Effector CD4-positive, alpha-beta T cell (primary cell): ENCODE measurements at regions not wholly inside any gene's neighbourhood (a gene's known extent, or its start where the extent isn't known, plus 50 kb on each side); places are given as distances from the start of the nearest gene placed in this dataset.
"Not testable (repeated sequence)": the region's sequence is repeated elsewhere in the genome, so short reads cannot be mapped to it uniquely, and the experiment has no call there.

Experiments used
- DNase-seq: peaks from one replicate; pipeline ENCODE4 v3.0.0-alpha.2; 2020

DNA sequence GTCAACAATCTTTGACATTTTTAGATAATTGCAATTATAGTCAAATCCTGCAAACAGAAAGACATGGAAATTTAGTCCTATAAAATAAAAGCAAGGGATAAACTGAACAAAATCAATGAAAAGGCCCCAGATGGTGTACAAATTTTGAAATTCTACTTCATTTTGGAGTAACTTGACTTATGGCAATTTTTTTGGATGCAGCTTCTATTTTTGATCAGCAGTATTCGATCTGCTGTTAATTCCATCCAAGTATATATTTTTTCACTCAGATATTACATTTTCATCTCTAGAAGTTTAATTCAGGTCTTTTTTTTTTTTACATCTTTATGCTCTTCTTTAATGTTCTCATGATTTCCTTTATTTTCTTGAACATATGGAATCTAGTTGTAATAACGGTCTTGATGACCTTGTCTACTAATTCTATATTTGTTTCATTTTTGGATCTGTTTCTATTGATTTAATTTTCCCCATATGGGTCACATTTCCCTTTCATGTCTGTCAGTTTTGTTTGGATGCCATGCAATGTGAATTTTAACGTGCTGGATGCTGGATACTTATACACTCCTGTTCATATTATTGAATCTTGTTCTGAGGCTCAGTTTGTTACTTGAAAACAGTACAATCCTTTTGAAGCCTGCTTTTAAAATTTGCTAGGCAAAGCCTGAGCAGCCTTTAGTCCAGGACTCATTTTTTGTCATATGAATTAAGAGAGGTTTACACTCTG is 164.3 kb upstream of the FAM3C start:
- no peak for DNase-seq

DNA sequence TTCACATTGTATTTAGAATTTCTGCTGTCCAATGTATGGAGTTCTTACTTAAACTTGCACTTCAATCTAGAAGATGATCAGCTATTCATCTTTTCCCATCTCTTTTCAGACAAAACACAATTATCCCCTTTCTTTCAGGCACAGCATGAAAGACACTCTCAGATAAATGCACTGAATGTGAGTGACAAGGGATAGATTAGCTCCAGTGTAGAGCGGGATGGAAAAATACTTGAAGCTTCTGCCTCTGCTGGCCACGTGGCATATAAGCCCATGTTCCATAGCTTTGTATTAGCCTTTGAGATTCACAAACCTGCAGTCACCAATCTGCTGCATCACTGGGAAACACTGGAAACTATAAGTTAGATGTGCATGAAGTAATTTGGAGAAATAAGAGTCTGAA is 162.2 kb upstream of the FAM3C start:
- no peak for DNase-seq

DNA sequence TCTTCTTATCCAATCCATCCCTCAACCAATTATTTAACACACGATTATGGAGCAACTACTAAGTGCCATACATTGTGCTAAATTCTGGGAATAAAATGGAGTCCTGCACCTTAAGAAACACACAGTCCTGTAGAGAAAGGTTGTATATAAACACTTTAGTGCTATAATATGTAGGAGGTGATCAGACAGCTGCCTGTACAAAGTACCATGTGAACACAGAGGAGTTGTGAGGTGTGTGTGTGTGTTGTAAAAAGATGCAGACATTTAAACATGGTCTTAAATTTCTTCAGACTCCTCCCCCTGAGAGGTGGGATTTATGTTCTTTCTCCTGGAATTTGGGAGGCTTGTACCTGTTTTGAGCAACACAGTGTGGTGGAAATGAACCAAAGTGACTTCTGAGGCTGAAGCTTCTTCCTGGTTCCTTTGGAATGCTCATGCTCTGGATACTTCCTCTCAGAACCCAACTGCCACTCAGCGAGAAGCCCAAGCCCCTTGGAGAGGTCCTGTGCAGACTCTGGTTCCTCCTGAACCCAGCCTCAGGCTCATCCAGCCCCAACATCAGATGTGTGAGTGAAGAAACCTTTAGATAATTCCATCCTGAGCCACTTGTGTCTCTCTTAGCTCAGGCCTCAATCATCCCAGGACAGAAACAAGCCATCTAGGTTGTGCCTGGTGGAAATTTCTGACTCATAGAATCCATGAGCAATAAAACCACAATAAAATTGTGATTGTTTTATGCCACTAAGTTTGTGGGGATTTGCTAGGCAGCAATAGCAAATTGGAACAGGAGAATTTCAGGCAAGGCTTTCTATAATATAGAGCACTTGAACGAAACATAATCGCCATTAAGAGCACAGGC is 161.2 kb upstream of the FAM3C start:
- no peak for DNase-seq

DNA sequence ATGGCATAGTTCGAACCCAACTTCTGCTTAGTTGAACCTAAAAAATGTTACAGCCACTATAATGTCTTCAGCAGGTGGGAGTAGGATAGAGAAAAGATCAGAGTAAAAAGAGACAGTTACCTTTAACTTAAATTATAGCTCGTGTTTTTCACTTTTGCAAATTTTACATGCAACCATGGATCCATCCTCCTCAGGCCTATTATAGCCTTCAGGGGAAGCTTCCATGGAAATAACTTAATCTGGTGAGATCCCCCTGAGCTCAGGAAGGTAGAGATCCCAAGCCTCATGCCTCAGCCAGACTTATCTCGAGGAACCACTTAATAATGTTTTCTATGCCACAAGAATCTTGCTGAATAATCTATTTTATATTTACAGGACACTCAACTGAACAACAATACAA is 159.4 kb upstream of the FAM3C start:
- no peak for DNase-seq

DNA sequence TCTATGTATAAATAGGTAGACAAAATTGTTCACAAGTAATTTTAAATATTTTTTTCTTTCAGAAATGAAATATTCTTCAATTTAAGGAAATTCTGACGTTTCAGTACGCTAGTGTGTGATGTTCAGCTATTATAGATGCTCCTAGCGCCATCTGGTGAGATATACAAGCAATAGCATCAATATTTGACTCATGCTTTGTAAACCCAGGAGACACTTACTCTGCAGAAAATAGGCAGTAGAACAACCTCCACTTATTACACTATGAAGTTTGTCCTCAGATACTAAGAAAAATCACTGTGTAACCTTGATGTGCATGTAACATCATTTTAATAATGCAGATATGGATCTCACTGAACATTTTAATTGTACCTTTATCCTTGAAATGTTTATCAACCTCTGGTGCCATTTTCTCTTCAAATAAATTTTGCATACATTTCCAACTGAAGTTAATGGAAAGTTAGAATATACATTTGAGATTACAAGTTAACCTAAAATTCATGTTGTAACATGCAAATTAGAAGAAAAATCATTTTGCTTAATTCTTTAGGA is 151.5 kb upstream of the FAM3C start:
- DNase-seq, result no peak

DNA sequence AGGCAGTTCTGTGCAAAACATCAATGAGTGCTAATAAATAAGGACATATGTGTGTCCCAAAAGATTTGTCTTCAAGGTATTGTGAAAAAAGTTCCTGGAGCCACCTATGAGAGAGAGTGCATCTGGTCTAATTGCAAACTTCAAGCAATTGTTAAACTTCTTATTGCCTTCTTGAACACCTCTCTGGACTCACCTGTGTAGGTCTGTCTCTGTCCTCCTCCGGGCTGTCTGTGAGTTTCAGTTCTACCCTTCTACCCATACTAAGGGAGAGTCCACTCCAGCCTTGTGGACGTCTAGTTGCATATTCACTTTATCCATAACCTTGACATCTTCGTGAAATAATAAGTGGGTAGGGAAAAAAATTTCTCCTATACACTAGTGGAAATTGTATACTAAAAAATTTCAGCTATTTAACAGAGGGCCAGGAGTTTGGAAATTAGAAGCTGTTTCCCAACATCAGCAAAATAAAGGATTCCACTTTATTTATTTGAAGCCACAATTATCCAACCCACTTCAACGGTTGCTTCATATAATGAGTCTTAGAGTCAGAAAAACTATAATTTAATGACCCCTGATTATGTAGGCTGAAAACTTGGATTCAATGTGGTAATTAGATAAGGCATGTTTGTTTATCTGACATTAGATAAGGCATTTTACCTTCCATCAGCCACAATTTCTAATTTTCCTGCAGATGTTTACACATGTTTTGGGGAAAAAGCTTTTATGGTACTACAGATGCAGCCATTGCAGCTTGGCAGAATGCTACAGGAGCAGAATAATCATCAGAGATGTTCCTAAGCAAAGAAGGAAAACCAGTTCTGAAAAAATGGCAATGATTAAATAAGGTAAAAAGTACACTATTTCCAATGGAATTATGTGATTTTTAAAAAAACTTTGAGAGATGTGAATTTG is 150.8 kb upstream of the FAM3C start:
- DNase-seq, result no peak

DNA sequence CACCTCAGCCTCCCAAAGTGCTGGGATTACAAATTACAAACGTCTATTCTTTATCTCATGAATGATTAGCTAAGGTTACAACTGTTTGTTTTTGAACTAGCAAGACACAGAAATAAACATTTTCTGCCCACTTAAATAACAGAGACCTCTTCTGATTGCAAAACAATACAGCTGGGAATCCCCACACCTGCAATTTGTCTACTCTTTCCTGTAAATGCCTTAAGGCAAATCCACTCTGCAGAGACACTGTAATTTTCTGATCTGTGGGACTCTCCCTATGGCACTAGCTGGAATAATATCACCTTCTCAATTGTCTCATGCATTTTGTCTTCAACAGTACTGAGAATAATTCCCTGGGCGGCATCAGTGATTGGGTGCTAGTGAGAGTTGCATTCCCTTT is 149.3 kb upstream of the FAM3C start:
- no peak for DNase-seq

DNA sequence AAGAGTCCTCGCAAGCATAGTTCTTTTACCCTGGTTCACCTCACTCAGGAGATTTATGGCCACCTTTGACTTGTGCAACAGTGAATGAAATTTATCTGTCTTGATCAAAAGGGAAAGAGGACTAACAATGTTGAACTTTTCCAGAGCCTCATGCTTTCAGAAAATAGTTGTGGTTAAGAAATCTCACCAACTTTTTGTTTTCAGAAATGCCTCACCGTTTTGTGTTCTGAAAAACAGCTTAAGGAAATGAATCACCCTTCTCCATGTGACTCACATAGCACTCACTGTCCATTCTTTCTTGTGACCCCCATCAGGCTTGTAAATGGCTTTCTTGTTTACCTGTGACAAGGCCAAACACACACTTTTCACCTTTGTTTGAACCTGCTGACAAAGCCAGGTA is 148.6 kb upstream of the FAM3C start:
- no peak for DNase-seq

DNA sequence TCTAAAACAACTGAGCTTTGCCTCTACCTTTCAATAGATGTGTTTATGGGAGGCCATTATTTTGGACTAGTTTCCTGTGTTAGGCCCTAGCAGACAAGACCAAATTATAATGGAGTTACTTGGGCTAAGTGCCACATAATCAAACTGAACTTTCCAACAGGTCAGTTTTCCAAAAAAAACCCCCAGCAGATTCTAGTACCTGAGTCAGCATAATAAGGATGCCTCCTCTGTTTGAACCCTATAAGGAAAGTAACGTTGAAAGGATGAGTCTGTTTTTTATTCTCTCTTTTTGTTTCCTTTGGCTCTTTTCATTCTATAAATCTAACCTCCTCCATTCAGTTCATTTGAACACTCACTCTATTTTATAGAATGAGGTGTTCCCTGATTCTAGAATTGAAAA is 148.1 kb upstream of the FAM3C start:
- no peak for DNase-seq

DNA sequence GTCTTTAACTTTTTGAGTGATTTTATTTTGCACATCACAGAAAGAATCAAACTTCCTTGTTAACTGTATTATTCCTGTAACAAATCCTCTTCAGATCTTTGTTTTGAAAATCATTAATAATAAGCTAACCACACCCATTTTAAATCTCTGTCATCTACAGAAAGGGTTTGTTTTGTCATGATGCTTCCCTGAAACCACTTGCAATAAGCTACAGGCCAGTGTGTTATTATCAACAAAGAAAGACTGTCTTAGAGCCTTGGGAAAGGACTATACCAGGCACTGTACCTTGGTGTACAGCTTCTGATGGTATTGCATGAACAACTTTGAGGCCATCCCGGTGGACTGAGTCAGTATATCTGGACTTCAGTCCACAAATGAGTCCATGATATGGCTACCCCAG is 145.3 kb upstream of the FAM3C start:
- no peak for DNase-seq

DNA sequence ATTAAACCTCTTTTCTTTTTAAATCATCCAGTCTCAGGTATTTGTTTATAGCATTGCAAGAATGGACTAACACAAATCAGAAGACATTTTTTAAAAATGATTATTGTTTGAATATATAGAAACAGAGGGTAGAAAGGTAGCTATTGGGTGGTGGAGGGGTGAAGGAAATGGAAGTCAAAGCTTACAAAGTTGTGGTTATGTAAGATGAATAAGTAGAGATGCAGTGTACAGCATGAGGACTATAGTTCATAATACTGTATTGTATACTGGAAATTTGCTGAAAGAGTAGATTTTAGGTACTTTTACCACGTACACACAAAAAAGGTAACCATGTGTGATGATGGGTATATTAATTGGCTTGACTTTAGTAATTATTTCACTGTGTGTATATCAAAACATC is 144.0 kb upstream of the FAM3C start:
- no peak for DNase-seq

DNA sequence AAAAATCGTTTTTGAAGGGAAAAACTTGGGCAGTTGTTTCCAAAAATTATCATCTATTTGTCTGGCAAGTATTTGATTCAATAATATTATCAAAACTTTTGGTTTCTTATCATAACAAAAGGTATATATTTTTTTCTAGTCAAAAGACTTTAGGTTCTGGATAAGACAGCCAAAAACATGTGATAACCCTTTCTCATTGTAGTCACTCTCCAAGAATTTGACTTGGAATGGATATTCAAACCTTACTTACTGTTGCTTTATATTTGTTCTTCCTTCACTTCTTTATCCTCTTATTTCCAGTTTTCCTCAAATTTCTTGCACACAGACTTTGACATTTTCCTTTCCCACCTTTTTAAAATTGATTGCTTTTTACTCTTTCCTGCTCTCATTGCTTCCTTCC is 140.9 kb upstream of the FAM3C start:
- DNase-seq, result no peak

DNA sequence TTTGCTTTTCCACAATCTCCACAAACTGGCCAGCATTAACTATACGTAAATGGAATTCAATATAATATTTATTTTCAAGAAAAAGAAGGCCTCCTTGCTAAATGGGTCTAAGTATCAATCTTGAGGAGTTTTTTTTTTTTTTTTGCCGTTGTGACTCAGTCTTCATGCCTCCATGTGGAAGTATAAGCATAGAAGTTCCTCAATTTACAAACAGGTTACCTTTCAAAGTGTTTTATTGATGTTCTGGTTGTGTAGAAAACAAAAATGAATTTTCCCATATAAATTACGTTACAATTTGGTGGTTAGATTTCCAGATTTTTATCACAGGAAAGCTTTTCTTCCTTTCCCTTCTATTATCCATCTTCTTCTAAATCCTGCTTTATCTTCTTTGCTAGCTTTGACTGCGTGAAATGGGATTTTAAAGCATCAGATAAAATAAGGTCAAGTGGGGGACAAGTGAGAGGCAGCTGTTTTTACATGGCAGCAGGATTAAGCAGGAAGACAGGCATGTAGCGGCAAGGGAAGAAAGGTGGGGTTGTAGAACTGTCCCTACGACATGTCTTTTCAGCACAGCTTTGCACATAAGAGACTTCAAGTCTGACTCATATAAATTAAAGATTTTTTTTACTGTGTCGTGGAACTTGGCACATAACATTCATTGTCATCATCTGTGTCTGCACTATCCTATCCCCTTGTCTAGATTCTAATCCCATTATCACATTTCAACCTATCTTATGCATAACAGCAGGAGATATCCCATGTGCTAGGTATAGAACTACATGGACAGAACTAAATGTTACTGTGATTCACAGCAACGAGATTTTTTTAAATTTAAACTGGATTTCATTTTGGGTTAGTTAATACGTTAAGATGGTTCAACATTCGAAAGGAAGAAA is 135.3 kb upstream of the FAM3C start:
- no peak for DNase-seq

DNA sequence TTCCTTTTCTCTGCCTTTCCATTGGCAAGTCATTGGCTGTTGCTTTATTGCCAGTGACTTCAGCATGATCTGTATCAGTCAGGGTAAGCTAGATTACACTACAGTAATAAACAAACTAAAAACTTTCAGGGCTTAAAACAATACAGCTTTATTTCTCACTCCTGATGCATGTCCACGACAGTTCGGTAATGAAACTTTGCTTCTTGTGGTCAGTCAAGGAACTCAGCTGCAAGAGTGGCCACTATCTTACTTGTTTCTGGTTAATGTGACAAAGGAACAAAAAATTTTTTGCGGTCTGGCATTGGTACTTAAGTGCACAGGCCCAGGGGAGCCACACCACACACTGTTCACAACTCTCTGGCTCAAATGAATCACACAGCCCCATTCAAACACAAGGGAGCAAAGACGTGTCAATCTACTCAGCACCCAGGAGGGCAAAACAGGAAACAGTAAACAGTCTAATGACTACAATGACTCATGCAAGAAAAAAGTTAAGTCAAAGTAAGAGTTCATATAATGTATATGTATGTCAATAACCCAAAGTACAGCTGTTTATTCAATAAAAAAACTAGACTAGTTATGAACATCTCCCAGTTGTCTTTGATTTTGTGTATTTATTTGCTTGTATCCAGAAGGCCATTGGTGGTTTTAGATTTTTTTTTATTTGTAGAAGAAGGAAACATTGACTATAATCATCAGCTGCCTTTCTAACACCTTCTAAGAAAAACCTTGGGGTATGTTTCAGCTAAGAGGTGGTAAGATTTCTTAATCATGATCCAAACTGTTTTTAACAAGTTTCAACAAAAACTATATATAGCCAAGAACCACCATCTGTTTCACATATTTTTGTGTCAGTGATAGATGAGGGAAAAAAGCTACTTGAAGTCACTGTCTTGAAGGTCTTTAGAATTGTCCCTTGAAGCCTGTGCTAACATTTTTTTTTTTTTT is 134.4 kb upstream of the FAM3C start:
- peak; percentile 3 for DNase-seq

DNA sequence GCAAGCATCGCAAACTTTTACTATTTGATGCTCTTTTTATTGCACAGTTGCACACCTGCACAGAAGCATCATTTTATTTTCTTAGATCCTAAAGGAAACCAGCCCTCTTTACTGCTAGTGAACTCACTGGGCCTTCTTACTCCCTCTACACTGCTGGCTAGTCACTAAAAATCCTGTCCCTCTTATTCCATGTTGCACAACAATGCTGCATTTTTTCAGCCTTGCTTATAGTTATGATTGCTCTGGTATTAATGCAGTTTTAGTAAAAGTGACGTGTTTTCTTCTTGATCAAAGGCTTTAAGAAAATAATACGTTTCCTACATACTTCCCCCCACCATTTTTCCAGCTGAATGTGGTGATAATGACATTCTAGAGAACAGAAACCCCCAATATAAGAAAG is 132.9 kb upstream of the FAM3C start:
- no peak for DNase-seq

DNA sequence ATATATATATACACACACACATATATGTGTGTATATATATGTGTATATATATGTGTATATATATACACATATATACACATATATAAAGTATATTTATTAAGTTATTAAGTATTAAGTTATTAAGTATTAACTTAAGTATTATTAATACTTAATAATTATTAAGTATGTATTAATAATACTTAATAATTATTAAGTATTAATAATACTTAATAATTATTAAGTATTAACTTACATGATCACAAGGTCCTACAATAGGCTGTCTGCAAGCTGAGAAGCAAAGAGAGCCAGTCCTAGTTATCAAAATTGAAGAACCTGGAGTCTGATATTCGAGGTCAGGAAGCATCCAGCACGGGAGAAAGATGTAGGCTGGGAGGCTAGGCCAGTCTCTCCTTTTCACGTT is 130.1 kb upstream of the FAM3C start:
- DNase-seq, result not testable (repeated sequence)

DNA sequence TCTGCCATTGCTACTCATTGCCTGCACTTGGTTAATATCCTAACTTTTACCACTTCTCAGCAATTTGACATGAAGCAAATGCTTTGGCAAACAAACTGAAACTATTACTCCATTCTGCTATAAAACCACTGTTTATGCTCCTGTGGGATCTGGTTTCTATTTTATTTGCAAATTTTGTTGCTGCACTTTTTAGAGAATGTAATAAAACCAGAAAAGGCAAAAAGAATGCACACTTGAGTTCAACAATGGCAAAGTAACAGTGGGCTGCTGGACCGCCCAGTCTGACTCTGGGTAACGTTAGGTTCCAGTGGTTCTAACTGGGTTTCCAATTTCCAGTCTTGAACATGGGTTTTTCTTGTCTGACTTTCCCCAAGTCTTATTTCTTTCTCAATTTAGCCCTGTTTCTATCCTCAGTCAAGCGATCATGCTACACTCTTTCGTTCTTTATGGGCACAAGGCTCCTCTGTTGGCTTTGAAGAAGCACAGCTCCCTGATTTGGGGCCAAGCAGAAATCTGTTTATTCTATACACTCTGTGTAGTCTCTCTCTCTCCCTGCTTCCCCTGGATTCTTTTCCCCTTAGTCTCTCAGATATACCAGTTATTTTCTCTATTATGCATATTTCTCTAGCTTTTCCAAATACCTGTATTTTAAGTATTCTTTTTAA is 129.2 kb upstream of the FAM3C start:
- DNase-seq, result no peak

DNA sequence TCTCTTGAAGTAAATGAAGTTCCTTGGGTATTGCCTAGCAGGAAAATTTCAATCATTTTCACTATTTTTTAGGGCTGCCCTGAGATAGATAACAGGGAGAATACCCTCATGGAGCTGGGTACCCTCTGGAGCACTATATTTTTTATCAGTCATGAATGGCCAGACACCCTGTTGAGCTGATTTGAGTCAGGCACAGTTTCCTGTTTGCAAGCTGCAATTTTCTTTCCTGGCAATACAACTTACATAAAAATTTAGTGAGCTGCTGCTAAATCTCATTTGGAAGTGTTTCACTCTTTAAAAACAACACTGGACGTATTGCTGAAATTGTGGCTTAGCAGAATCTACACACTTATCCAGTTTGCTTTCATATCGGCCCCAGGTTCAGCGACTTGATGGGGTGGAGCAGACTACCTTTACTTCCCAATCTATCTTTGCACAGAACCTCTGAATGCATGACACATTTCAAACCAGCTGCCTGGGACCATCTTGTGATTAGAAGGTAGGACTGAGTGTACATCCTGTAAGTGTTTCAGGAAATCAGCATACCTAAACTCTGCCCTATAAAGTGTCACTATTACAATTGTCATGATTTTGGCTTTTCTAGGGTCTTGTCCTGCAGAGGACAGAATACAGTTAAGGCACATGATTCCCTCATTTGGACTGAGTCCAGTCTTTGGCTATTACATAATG is 125.7 kb upstream of the FAM3C start:
- DNase-seq, result no peak

DNA sequence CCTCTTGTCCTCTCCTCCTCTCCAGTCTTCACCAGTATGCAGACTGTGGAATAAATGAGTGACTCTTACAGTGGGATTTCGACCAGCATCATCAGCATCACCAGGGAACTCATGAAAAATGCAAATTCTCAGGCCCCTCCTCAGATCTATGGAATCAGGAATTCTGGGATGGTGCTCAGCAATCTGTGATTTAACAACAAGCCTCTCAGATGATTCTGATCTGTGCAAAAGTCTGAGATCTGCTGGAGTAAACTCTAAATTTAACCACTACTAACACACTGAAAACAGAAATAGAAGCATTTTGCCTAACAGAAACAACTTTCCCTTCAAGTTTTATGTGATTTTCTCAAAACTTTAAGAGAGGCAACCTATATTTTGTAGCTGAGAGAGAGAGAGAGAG is 124.8 kb upstream of the FAM3C start:
- DNase-seq, result no peak
